Left lung (tissue), 4 donors: ENCODE measurements at regions not wholly inside any gene's neighbourhood (a gene's known extent, or its start where the extent isn't known, plus 50 kb on each side); places are given as distances from the start of the nearest gene placed in this dataset.
A peak's percentile ranks its signal among the peaks of the same experiment; 100 is the strongest.

Experiments used
- ATAC-seq: fragments of 200-7000 bp; cut with Tn5 transposase; one replicate; pipeline ENCODE4 v1.9.1; 2020; ENCODE audit warnings: moderate library complexity
- DNase-seq, 4 donors: peaks; one replicate each; pipeline ENCODE4 v3.0.0-alpha.2; 2013 to 2020
- H3K27ac ChIP-seq, 2 donors: fragments of 200-600 bp; sonication (generic) in 1 of 2; one replicate each; pipeline versions ENCODE4 v1.5.0 to v1.8.0; 2020 to 2021
- H3K27me3 ChIP-seq, 2 donors: fragments of 200-600 bp; sonication (generic) in 1 of 2; one replicate each; pipeline versions ENCODE4 v1.5.0 to v1.8.0; 2020 to 2021
- H3K36me3 ChIP-seq, 2 donors: fragments of 200-600 bp; sonication (generic) in 1 of 2; one replicate each; pipeline versions ENCODE4 v1.5.0 to v1.8.0; 2020 to 2021
- H3K4me1 ChIP-seq, 2 donors: fragments of 200-600 bp; one replicate each; pipeline ENCODE4 v1.8.0; 2021
- H3K4me3 ChIP-seq, 2 donors: fragments of 200-600 bp; sonication (generic) in 1 of 2; one replicate each; pipeline versions ENCODE4 v1.5.0 to v1.8.0; 2020 to 2021; ENCODE audit warnings: mild to moderate bottlenecking in 1 of 2
- H3K9me3 ChIP-seq, 2 donors: fragments of 200-600 bp; sonication (generic) in 1 of 2; one replicate each; pipeline versions ENCODE4 v1.5.0 to v1.8.0; 2020 to 2021
- intact Hi-C, 2 donors: fragments of 100-400 bp; cut with DNase I; formaldehyde crosslinking; loops; one replicate each; pipeline versions ENCODE4 v1.11.2 to v1.14.2; 2022
- TF ChIP-seq, protein P1 (sequence below), 2 donors: fragments of 200-600 bp; sonication (generic) in 1 of 2; IDR thresholded peaks; one replicate each; pipeline versions ENCODE4 v1.5.0 to v1.8.0; 2021; ENCODE audit warnings: antibody characterized with exemption in 2 of 2
- donor health status: DM: no; HTN: yes; CAD: no.
- donor health status: DM: no; HTN: no; CAD: no.

DNA sequence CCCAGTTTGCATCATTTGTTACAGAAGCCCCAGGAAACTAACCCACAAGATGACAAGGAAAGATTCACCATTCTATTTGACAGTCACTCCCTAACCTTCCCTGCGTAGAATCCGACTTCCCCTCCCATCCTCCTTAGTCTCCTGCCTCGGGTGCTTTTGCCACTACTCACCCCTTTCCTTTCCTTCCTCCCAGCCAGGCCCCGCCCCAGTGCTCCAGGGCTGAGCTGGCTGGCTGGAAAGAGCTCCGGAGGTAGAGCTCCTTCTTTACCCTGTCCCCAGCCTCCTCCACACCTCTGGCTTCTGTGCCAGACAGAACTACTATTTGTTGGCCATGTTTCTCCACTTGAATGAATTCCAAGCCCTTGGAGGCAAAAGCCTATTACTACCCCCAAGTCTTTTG, 317.6 kb upstream of the NCKAP5 start:
- no peak overlapping the region for H3K27ac ChIP-seq
- TF ChIP-seq, protein P1, sequence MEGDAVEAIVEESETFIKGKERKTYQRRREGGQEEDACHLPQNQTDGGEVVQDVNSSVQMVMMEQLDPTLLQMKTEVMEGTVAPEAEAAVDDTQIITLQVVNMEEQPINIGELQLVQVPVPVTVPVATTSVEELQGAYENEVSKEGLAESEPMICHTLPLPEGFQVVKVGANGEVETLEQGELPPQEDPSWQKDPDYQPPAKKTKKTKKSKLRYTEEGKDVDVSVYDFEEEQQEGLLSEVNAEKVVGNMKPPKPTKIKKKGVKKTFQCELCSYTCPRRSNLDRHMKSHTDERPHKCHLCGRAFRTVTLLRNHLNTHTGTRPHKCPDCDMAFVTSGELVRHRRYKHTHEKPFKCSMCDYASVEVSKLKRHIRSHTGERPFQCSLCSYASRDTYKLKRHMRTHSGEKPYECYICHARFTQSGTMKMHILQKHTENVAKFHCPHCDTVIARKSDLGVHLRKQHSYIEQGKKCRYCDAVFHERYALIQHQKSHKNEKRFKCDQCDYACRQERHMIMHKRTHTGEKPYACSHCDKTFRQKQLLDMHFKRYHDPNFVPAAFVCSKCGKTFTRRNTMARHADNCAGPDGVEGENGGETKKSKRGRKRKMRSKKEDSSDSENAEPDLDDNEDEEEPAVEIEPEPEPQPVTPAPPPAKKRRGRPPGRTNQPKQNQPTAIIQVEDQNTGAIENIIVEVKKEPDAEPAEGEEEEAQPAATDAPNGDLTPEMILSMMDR (IDR thresholded peaks at IDR 0.05): no peak
- peak; percentile 90 for ATAC-seq

GRCh38 chr2:133886735-133887675, 318.7 kb upstream of the NCKAP5 start:
- no peaks in the 10 kb centered on the region for H3K9me3 ChIP-seq
- TF ChIP-seq, protein P1 (IDR thresholded peaks at IDR 0.05): peak; percentile 45 to 64

More for the DNA sequence above, 317.6 kb upstream of the NCKAP5 start:
- no peaks in the 10 kb centered on the region for H3K36me3 ChIP-seq
- no peaks in the 10 kb centered on the region for H3K9me3 ChIP-seq
- DNase-seq: peak in 1 of 4 donors; percentile 74
- no peaks in the 10 kb centered on the region for H3K27me3 ChIP-seq
- no peak overlapping the region for H3K4me3 ChIP-seq
- intact Hi-C loops: no loop called here
- H3K4me1 ChIP-seq: peaks cover 0 to 6% of the 10 kb centered on the region in 2 donors

DNA sequence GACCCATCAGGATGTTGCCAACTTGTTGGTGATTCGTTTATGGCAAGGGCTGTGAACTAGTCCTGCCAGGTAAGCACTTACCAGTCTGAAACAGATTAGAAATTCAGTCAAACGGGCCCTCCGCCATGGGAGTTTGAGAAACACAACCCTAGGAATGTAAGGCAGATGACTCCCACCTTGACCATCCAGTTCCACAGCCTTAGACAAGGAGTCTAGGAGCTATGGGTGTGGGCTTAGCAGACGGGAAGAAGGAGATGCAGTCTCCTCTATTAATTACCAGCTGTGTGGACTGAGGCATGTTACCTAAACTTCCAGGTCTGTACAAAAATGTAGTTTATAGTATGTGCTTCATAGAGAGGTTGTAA, 319.4 kb upstream of the NCKAP5 start:
- intact Hi-C loops: no loop called here
- Histone ChIP-seq H3K4me3 (no peak overlapping the region), H3K4me1 (peaks cover 0 to 6% of the 10 kb centered on the region in 2 donors), H3K27ac (no peak overlapping the region), H3K27me3 (no peaks in the 10 kb centered on the region), H3K9me3 (no peaks in the 10 kb centered on the region), H3K36me3 (no peaks in the 10 kb centered on the region)
- TF ChIP-seq, protein P1 (IDR thresholded peaks at IDR 0.05): no peak
- ATAC-seq (no peak), DNase-seq (no peak)

More at GRCh38 chr2:133886735-133887675, 318.7 kb upstream of the NCKAP5 start:
- Histone ChIP-seq H3K4me1 (peaks cover 0 to 6% of the 10 kb centered on the region in 2 donors), H3K27ac (no peak overlapping the region), H3K36me3 (no peaks in the 10 kb centered on the region), H3K27me3 (no peaks in the 10 kb centered on the region), H3K4me3 (no peak overlapping the region)
- intact Hi-C loops: no loop called here
- peak; percentile 95 for ATAC-seq
- DNase-seq: peak; percentile 23 to 68 (median 62)

DNA sequence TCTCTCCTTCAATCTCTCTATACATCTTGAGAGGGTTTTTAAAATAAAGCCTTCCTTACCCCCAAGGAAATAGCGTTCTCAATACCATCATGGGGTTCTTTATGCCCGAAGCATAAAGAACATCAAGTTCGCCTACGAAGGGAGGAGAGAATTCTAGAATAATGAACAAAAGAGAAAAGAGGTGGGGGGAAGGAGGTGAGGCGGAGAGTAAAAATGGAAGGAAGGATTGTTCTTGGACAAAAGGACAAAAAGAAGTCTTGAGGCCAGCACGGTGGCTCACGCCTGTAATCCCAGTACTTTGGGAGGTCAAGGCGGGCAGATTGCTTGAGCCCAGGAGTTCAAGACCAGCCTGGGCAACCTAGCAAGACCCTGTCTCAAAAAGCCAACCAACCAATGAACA, 319.8 kb upstream of the NCKAP5 start:
- ATAC-seq (no peak), DNase-seq (no peak)
- Histone ChIP-seq H3K27ac (no peak overlapping the region), H3K9me3 (no peaks in the 10 kb centered on the region), H3K36me3 (no peaks in the 10 kb centered on the region), H3K27me3 (no peaks in the 10 kb centered on the region), H3K4me3 (no peak overlapping the region), H3K4me1 (peaks cover 0 to 6% of the 10 kb centered on the region in 2 donors)
- intact Hi-C loops: no loop called here
- TF ChIP-seq, protein P1 (IDR thresholded peaks at IDR 0.05): no peak

- no peaks in the 10 kb centered on the region for H3K9me3 ChIP-seq
- H3K4me3 ChIP-seq: no peak overlapping the region
- H3K36me3 ChIP-seq: no peaks in the 10 kb centered on the region
- no peak for DNase-seq
- no peak overlapping the region for H3K27ac ChIP-seq
- TF ChIP-seq, protein P1 (IDR thresholded peaks at IDR 0.05): no peak
- intact Hi-C loops: no loop called here
- no peaks in the 10 kb centered on the region for H3K27me3 ChIP-seq
- ATAC-seq: no peak
- peaks cover 0 to 6% of the 10 kb centered on the region in 2 donors for H3K4me1 ChIP-seq
Observed at GRCh38 chr2:133888621-133889219, 320.5 kb upstream of the NCKAP5 start.
